Spleen (tissue), 11 donors: ENCODE measurements at regions not wholly inside any gene's neighbourhood (a gene's known extent, or its start where the extent isn't known, plus 50 kb on each side); places are given as distances from the start of the nearest gene placed in this dataset.
"Not testable (repeated sequence)": the region's sequence is repeated elsewhere in the genome, so short reads cannot be mapped to it uniquely, and the experiment has no call there.

ENCODE experiments used
- DNase-seq: peaks from one replicate; pipeline ENCODE4 v3.0.0-alpha.2; 2020
- H3K27ac ChIP-seq, 8 donors: fragments of 200-600 bp; sonication (generic) in 7 of 8; 1 replicate in 4 of 8; 2 replicates in 4 of 8; pipeline versions ENCODE4 v1.5.0 to v1.8.0; 2016 to 2021; ENCODE audit warnings: inconsistent platforms in 4 of 8, mild to moderate bottlenecking in 4 of 8, moderate library complexity in 1 of 8
- H3K27me3 ChIP-seq, 7 donors: fragments of 200-600 bp; sonication (generic) in 6 of 7; replicated peaks in 1 of 7; 1 replicate in 4 of 7; 2 replicates in 3 of 7; pipeline versions ENCODE4 v1.5.0 to v1.8.0; 2016 to 2021; ENCODE audit warnings: inconsistent platforms in 3 of 7, mild to moderate bottlenecking in 1 of 7
- H3K36me3 ChIP-seq, 6 donors: fragments of 200-600 bp; sonication (generic) in 5 of 6; 1 replicate in 4 of 6; 2 replicates in 2 of 6; pipeline versions ENCODE4 v1.5.0 to v1.8.0; 2016 to 2021; ENCODE audit warnings: inconsistent platforms in 2 of 6
- H3K4me1 ChIP-seq, 6 donors: fragments of 200-600 bp; sonication (generic) in 5 of 6; 1 replicate in 3 of 6; 2 replicates in 3 of 6; pipeline versions ENCODE4 v1.5.0 to v1.8.0; 2016 to 2021; ENCODE audit warnings: inconsistent platforms in 3 of 6
- H3K4me3 ChIP-seq, 8 donors: fragments of 200-600 bp; sonication (generic) in 7 of 8; 1 replicate in 4 of 8; 2 replicates in 4 of 8; pipeline versions ENCODE4 v1.5.0 to v1.8.0; 2016 to 2021; ENCODE audit warnings: inconsistent platforms in 4 of 8, mild to moderate bottlenecking in 4 of 8, moderate library complexity in 2 of 8
- H3K9me3 ChIP-seq, 8 donors: fragments of 200-600 bp; sonication (generic) in 7 of 8; 1 replicate in 4 of 8; 2 replicates in 4 of 8; pipeline versions ENCODE4 v1.5.0 to v1.8.0; 2016 to 2021; ENCODE audit warnings: inconsistent platforms in 4 of 8
- POLR2A ChIP-seq, 3 donors: fragments of 450-650 bp; IDR thresholded peaks; one replicate each; pipeline ENCODE4 v1.5.1; 2017; ENCODE audit warnings: antibody characterized with exemption in 3 of 3, mild to moderate bottlenecking in 1 of 3
- POLR2AphosphoS5 ChIP-seq, 3 donors: sonication (generic); formaldehyde crosslinking; IDR thresholded peaks; one replicate each; pipeline ENCODE4 v1.5.1; 2017; ENCODE audit warnings: antibody characterized with exemption in 3 of 3
- WGBS, 5 donors: extraction: QIAGEN DNeasy Blood & Tissue Kit in 3 of 5; methylation state at CpG; one replicate each; pipeline versions ENCODE4 v1.1.5 to v1.1.7; 2013 to 2018; 5-methylcytosine and 5-hydroxymethylcytosine counted together
- intact Hi-C: fragments of 100-400 bp; cut with DNase I; formaldehyde crosslinking; loops from one replicate; pipeline ENCODE4 v1.15.0; 2023; ENCODE audit warnings: low total_unique reads
- TF ChIP-seq, protein P1 (sequence below), 11 experiments: fragments of 200-600 bp in 7 of 11; fragments of 450-650 bp in 4 of 11; sonication (generic) in 4 of 11; IDR thresholded peaks in 8 of 11; conservative IDR thresholded peaks in 3 of 11; 1 replicate in 7 of 11; 2 replicates in 4 of 11; pipeline versions ENCODE4 v1.4.0 to v1.8.0; 2016 to 2021; ENCODE audit warnings: antibody characterized with exemption in 11 of 11, inconsistent platforms in 4 of 11, mild to moderate bottlenecking in 1 of 11
- donor health status: healthy with polysubstance abuse.
- donor health status: DM: no; HTN: no; CAD: no; lungs with moderate emphysema.
- donor health status: DM: no; HTN: no; CAD: no.
- donor health status: Bipolar disorder and iron deficiency.
- donor health status: healthy.
- donor health status: DM: no; HTN: no; CAD: no.
- donor health status: DM: yes; HTN: yes; CAD: no.

DNA sequence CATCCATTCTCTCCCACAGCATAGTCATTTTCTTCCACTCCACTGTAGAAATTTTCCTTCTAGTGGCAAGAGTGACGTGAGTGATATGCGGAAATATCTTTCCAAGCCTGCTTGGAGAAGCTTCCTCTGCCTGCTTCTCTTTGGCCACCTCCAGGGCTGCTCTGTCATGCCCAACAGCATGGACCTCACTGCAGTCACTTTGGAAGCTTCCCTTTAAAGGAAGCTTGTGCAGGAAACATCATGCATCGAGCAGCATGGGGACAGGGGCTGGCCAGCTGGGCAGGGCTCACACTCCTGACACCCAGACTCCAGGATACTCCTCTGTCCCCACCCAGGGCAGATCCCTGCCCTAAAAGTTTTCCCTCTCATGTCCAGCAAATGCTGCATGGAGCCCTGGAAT is 241.6 kb downstream of the ANKRD30B start:
- H3K27ac ChIP-seq, DNase-seq, H3K36me3 ChIP-seq, H3K4me1 ChIP-seq, H3K4me3 ChIP-seq, intact Hi-C loops, H3K27me3 ChIP-seq: not testable (repeated sequence)
- peaks cover 0 to 36% (median 0%) of the 10 kb centered on the region in 8 donors for H3K9me3 ChIP-seq
- 40 to 82% (median 73%) methylated on average over 3 of the region's 3 CpGs for WGBS, 5 donors

DNA sequence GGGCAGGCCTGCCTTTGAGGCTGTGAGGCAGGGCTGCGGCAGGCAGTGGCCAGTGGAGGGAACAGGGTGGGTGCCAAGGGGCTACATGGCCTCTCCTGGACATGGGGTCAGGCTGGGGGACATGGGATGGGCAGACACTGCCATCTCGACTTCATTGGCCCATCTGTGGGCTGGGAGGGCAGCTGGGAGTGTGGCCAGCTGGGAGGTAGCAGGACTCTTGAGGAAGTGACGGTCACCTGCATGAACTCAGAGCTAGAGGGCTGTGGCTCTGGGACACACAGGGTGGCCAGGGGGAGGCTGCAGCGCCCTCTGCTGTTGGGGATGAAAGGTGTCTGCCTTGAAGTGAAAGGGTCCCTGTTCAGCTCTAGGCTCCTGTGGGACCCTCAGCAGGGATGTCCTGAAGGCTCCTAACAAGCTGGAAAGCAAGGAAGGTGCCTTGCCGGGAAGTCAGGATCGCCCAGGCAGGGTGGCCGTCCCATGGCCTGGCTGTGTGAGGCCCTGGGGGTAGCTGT is 244.0 kb downstream of the ANKRD30B start:
- H3K9me3 ChIP-seq, result peaks cover 0 to 36% (median 0%) of the 10 kb centered on the region in 8 donors
- H3K4me1 ChIP-seq, intact Hi-C loops, H3K27ac ChIP-seq, H3K27me3 ChIP-seq, H3K4me3 ChIP-seq, DNase-seq, H3K36me3 ChIP-seq: not testable (repeated sequence)
- 75 to 95% (median 78%) methylated on average over 6 to 7 of the region's 7 CpGs for WGBS, 5 donors
- TF ChIP-seq, protein P1, sequence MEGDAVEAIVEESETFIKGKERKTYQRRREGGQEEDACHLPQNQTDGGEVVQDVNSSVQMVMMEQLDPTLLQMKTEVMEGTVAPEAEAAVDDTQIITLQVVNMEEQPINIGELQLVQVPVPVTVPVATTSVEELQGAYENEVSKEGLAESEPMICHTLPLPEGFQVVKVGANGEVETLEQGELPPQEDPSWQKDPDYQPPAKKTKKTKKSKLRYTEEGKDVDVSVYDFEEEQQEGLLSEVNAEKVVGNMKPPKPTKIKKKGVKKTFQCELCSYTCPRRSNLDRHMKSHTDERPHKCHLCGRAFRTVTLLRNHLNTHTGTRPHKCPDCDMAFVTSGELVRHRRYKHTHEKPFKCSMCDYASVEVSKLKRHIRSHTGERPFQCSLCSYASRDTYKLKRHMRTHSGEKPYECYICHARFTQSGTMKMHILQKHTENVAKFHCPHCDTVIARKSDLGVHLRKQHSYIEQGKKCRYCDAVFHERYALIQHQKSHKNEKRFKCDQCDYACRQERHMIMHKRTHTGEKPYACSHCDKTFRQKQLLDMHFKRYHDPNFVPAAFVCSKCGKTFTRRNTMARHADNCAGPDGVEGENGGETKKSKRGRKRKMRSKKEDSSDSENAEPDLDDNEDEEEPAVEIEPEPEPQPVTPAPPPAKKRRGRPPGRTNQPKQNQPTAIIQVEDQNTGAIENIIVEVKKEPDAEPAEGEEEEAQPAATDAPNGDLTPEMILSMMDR (IDR thresholded peaks at IDR 0.05 in 8 of 11, conservative IDR thresholded peaks at IDR 0.05 in 3 of 11), result peak in 1 of 11 experiments; percentile 8

DNA sequence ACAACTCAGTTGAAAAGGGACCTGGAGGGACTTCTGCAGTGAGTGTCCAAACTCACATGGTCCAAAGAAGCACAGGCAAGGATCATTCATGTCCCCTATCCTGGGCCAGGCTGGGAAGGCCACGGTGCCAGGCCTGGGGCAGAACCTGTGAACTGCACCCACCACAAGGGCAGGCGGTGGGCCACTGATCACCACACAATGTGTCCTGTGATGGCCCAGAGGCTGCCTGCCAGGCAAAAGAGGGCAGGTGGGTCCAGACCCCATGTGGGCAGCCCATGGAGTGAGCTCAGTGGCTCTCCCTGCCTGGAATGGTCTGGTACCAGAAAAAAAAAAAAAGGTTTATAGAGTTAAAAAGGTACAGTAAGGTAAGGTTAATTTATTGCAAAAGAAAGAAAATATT is 244.8 kb downstream of the ANKRD30B start:
- intact Hi-C loops, H3K4me3 ChIP-seq, DNase-seq, H3K27me3 ChIP-seq, H3K27ac ChIP-seq, H3K36me3 ChIP-seq, H3K4me1 ChIP-seq: not testable (repeated sequence)
- 77 to 90% (median 86%) methylated on average over 2 of the region's 2 CpGs for WGBS, 5 donors
- peaks cover 0 to 41% (median 4%) of the 10 kb centered on the region in 8 donors for H3K9me3 ChIP-seq

DNA sequence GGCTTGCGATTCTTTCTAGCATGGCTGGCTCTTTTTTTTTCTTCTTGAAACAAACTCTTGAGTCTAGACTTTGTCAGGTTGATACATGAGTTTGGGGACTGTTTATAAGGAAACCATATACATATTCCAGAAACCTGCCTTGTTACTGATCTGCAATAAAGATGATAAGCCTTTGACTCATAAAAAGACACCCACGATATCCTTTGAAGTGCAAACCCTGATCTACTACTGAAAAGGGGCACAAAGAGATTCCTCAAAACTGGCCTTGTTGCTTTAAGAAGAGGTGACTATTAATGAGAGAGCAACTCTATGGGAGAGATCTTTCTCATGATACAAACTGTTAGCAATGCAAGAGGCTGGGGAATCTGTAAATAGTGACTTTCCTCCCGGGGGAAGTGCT is 247.1 kb downstream of the ANKRD30B start:
- H3K4me3 ChIP-seq, H3K27ac ChIP-seq, H3K4me1 ChIP-seq, H3K27me3 ChIP-seq, intact Hi-C loops, H3K36me3 ChIP-seq, DNase-seq: not testable (repeated sequence)
- WGBS, 5 donors, result 74 to 87% (median 79%) methylated on average over 3 of the region's 3 CpGs
- peaks cover 0 to 45% (median 25%) of the 10 kb centered on the region in 8 donors for H3K9me3 ChIP-seq

DNA sequence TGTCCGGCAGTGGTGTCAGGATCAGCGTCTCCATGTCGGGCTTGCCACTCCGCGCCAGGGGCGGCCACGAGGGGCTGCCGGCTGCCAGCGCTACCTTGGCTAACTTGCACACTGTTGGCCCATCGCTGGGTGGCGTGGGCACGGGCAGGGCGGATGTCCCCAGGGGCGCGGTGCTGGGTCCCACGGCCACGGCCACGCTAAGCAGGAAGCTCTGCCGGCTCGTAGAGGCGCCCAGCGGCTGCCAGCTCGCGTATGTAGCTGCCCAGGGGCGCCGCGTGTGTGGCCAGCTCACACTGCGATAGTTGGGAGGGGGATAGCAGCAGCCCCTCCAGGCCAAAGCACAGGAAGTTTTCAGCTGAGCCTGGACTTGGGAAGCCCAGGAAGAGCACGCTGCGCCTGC is 249.4 kb downstream of the ANKRD30B start:
- TF ChIP-seq POLR2A (IDR thresholded peaks at IDR 0.05) (no peak), POLR2AphosphoS5 (IDR thresholded peaks at IDR 0.05) (no peak)
- TF ChIP-seq, protein P1 (IDR thresholded peaks at IDR 0.05 in 8 of 11, conservative IDR thresholded peaks at IDR 0.05 in 3 of 11), result no peak
- Histone ChIP-seq H3K36me3 (no peaks in the 10 kb centered on the region), H3K27ac (no peak overlapping the region), H3K4me3 (no peak overlapping the region), H3K4me1 (no peaks in the 10 kb centered on the region), H3K27me3 (no peaks in the 10 kb centered on the region), H3K9me3 (peaks cover 0 to 52% (median 36%) of the 10 kb centered on the region in 8 donors)
- 95 to 97% (median 96%) methylated on average over 11 to 30 of the region's 30 CpGs for WGBS, 5 donors
- DNase-seq, result no peak
- intact Hi-C loops, result no loop called here

DNA sequence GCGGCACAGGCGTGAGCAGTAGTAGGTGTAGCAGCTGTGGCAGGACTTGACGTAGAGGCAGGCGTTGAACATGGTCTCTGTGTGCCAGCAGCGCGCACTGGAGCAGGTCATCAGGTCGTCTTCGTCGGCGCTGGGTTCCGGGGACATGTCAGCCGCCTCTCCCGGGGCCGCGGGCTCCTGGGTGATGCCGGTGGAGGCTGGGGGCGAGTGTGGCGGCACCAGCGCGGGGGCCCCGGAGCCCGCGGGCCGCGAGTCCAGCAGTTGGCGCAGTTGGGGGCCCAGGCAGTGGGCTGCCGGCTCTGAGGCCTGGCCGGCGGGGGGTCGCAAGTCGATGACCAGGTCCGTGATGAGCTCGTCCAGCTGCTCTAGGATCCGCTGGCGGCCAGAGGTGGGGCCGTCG is 249.9 kb downstream of the ANKRD30B start:
- H3K27me3 ChIP-seq, intact Hi-C loops, H3K4me3 ChIP-seq, DNase-seq, H3K27ac ChIP-seq, H3K36me3 ChIP-seq, H3K4me1 ChIP-seq: not testable (repeated sequence)
- H3K9me3 ChIP-seq, result peaks cover 0 to 57% (median 37%) of the 10 kb centered on the region in 8 donors
- WGBS, 5 donors, result 90 to 98% (median 96%) methylated on average over 12 to 37 of the region's 37 CpGs

DNA sequence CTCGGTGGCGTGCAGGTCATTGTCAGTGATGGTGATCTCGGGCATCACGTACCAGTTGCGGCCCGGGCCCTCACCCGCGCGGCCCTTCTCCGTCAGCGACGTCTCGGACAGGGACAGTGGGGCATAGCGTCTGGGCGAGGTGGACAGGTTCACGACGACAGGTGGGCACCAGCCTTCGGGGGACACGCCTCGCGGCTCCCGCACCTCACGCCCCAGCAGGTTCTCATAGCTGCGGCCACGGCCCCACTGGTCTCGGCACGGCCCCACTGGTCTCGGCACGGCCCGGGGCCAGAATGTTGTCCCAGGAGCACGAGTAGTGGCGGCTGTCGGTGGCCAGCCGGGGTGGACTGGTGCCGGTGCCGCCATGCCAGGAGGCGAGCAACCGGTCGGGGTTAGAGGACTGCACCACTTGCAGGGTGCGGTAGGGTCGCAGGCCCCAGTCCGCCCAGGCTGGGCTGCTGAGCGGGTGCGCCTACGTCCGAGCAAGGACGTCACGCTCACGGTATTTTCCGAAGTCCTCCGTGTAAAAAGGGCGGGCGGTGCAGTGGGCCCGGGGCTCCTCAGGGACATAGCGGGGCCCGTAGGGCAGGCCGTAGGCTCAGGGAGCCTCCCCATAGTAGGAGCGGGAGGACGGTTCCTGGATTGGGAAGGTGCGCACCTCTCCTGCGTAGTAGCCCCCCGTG is 250.5 kb downstream of the ANKRD30B start:
- H3K4me3 ChIP-seq, H3K4me1 ChIP-seq, DNase-seq, intact Hi-C loops, H3K27ac ChIP-seq, H3K27me3 ChIP-seq, H3K36me3 ChIP-seq: not testable (repeated sequence)
- WGBS, 5 donors, result 95 to 98% (median 97%) methylated on average over 35 to 62 of the region's 62 CpGs
- peaks cover 0 to 64% (median 37%) of the 10 kb centered on the region in 8 donors for H3K9me3 ChIP-seq
